ENCODE measurements at regions not wholly inside any gene's neighbourhood (a gene's known extent, or its start where the extent isn't known, plus 50 kb on each side); places are given as distances from the start of the nearest gene placed in this dataset.

DNA sequence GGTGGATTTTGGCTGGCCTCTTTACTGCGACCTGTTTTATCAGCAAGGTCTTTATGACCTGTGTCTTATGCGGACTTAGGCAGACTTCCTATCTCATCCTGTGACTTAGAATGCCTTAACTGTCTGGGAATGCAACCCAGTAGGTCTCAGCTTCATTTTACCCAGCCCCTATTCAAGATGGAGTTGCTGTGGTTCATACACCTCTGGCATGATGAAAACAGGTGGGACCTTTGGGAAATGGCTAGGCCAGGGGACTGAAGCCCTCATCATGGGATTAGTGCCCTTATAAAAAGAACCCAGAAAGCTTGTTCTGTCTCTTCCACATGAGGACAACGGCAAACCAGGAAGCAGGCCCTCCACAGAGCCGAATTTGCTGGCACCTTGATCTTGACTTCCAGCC, 172.1 kb upstream of the MYO3A start:
- no peak for TF ChIP-seq GATA2 (IDR thresholded peaks at IDR 0.05; ENCODE audit: low read depth, low read length)
- TF ChIP-seq GATA3 (IDR thresholded peaks at IDR 0.05; ENCODE audit: low read depth, low read length): no peak

Measured in SH-SY5Y (cell line).